ENCODE measurements at regions not wholly inside any gene's neighbourhood (a gene's known extent, or its start where the extent isn't known, plus 50 kb on each side); places are given as distances from the start of the nearest gene placed in this dataset.

DNA sequence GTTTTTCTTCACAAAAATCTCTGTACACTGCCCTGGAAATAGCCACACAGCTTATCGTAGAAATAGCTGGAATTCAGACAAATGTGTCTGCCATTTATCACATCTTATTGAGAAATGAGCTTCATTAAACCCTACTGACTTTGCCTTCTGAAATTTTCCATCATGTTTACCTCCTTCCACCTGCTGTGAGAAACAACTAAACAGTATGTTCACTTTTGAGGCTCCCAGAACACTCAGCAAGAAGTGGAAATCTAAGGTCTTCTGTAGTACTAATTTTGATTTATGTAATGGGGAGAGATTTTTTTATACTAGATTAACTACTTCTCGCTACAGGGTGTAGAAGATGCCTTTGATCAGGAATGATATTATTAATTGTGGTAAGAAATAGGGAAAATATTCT, 268.0 kb downstream of the KCNC2 start:
- no peak for TF ChIP-seq CTCF (IDR thresholded peaks at IDR 0.05)
- no peak for TF ChIP-seq POLR2A (IDR thresholded peaks at IDR 0.05)
